HepG2 (cell line): ENCODE measurements at regions not wholly inside any gene's neighbourhood (a gene's known extent, or its start where the extent isn't known, plus 50 kb on each side); places are given as distances from the start of the nearest gene placed in this dataset.
A peak's percentile ranks its signal among the peaks of the same experiment; 100 is the strongest.

Source experiments
- ARID5B ChIP-seq: IDR thresholded peaks from 2 replicates; pipeline ENCODE4 v1.4.0; 2020; ENCODE audit warnings: mild to moderate bottlenecking, missing genetic modification reagents
- KDM4B ChIP-seq: sonication (generic); formaldehyde crosslinking; IDR thresholded peaks from 2 replicates; pipeline ENCODE4 v1.4.0; 2020; ENCODE audit warnings: missing genetic modification reagents
- SRSF1 ChIP-seq: fragments of 200-400 bp; formaldehyde crosslinking; optimal IDR thresholded peaks from 2 replicates; pipeline ENCODE3; 2017; ENCODE audit warnings: mild to moderate bottlenecking, low read depth, low read length, moderate library complexity
- ZNF687 ChIP-seq: sonication (generic); formaldehyde crosslinking; IDR thresholded peaks from 2 replicates; pipeline ENCODE4 v1.5.1; 2020; ENCODE audit warnings: mild to moderate bottlenecking, missing genetic modification reagents, moderate library complexity

GRCh38 chr6:1250489-1251197, 61.3 kb upstream of the FOXQ1 start (continued):
- TF ChIP-seq ARID5B (CRISPR knock-in tag) (no peak), KDM4B (CRISPR knock-in tag) (0 out of 2 replicates have a peak, but pooled peaks have one; percentile 25), ZNF687 (CRISPR knock-in tag) (peak; percentile 55), SRSF1 (no peak)
